AG04449 (cell line): ENCODE measurements at regions not wholly inside any gene's neighbourhood (a gene's known extent, or its start where the extent isn't known, plus 50 kb on each side); places are given as distances from the start of the nearest gene placed in this dataset.

Source experiments
- CTCF ChIA-PET: fragments of 350-600 bp; formaldehyde crosslinking; extraction: SDS; loops from one replicate; lab custom pipeline; 2021; ENCODE audit warnings: antibody characterized with exemption; lab: Yijun Ruan, JAX
- POLR2A ChIA-PET: fragments of 400-600, 350-600 bp; formaldehyde crosslinking; extraction: SDS; loops from one replicate; lab custom pipeline; 2020; ENCODE audit warnings: antibody characterized with exemption, inconsistent platforms; lab: Yijun Ruan, JAX
- DNase-seq: peaks from one replicate; pipeline ENCODE4 v3.0.0-alpha.2; 2010; ENCODE audit warnings: low read depth, low spot score
- H3K4me3 ChIP-seq: 2 replicates; pipeline ENCODE4 v1.5.1; 2011; ENCODE audit warnings: low read depth, mild to moderate bottlenecking, control low read depth, low read length
- TF ChIP-seq, protein P1 (sequence below): IDR thresholded peaks from one replicate; pipeline ENCODE4 v1.5.1; 2011; ENCODE audit warnings: mild to moderate bottlenecking, moderate library complexity, low read length, control low read depth, inconsistent platforms; ENCODE audit not compliant: insufficient read depth; ENCODE audit errors: missing control alignments

DNA sequence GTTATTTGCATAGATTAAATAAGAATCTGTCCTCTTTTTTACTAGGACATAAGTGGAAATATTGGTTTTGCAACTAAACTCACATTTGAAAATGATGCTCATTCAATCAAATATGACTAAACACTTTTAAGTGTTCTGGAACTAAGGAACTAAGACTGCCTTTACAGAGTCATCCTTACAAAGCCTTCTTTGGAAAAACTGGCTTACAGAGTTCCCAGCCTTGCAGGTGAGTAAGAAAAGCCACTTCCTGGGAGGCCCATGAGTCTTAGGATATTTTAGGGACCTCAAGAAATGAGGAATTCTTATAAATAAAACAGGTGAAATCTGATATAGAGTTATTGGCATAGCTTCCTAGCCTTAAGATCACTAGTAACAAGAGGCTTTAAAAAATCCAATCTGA lies 135.5 kb downstream of the ALOX5 start:
- H3K4me3 ChIP-seq = no peak overlapping the region
- CTCF ChIA-PET = no interaction called here
- POLR2A ChIA-PET = no interaction called here
- DNase-seq = no peak
- TF ChIP-seq, protein P1, sequence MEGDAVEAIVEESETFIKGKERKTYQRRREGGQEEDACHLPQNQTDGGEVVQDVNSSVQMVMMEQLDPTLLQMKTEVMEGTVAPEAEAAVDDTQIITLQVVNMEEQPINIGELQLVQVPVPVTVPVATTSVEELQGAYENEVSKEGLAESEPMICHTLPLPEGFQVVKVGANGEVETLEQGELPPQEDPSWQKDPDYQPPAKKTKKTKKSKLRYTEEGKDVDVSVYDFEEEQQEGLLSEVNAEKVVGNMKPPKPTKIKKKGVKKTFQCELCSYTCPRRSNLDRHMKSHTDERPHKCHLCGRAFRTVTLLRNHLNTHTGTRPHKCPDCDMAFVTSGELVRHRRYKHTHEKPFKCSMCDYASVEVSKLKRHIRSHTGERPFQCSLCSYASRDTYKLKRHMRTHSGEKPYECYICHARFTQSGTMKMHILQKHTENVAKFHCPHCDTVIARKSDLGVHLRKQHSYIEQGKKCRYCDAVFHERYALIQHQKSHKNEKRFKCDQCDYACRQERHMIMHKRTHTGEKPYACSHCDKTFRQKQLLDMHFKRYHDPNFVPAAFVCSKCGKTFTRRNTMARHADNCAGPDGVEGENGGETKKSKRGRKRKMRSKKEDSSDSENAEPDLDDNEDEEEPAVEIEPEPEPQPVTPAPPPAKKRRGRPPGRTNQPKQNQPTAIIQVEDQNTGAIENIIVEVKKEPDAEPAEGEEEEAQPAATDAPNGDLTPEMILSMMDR = no peak

DNA sequence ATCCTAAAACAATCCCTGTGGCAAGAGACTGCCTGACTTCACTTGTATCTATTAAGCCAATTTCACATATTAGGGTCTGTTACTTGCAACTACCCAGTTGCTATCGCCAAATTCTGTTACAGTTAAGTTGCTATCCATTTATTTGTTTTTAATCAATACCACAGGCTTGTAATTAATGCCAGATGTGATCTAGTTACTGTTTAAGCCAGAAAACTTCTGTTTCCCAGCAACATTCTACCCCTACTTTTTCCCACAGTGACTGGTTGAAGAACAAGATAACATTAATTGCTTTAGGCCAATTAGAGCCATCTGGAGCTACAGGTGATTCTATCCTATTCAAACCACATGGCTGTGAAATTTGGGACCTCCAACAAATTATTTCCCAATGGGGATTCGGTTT lies 131.3 kb downstream of the ALOX5 start:
- TF ChIP-seq, protein P1 = no peak
- no peak overlapping the region for H3K4me3 ChIP-seq
- ChIA-PET POLR2A (no interaction called here), CTCF (no interaction called here)
- no peak for DNase-seq

DNA sequence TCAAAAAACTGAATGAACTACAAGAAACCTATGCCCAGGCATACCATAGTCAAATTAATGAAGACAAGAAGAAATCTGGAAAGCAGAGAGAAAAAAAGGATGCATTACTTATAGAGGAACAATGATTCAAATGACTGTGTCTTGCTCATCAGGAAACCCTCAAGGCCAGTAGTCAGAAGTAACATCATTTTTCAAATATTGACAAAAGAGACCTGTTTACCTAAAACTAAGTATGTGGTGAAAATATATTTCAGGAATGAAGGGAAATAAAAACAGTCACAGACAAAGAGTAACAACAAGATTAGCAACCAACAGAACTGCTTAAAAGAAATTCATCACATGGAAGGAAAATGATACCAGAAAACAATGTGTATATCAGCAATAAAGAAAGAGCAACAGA lies 128.4 kb downstream of the ALOX5 start:
- CTCF ChIA-PET = no interaction called here
- no peak for DNase-seq
- no peak overlapping the region for H3K4me3 ChIP-seq
- TF ChIP-seq, protein P1 = no peak
- POLR2A ChIA-PET = no interaction called here

DNA sequence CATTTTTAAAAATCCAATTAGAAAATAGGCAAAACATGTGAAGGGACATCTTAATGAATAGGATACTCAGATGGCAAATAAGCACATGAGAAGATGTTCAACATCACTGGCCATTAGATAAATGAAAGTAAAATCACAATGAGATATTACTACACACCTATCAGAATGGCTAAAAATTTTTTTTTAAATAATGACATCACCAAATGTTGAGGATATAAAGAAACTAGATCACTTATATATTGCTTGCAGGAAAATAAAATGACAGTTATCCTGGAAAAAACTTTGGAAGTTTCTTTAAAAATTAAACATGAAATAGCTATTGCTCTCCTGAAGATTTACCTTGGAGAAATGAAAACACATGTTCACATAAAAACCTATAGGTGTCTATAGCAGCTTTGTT lies 127.8 kb downstream of the ALOX5 start:
- TF ChIP-seq, protein P1 = no peak
- no peak for DNase-seq
- H3K4me3 ChIP-seq = no peak overlapping the region
- ChIA-PET POLR2A (no interaction called here), CTCF (no interaction called here)

DNA sequence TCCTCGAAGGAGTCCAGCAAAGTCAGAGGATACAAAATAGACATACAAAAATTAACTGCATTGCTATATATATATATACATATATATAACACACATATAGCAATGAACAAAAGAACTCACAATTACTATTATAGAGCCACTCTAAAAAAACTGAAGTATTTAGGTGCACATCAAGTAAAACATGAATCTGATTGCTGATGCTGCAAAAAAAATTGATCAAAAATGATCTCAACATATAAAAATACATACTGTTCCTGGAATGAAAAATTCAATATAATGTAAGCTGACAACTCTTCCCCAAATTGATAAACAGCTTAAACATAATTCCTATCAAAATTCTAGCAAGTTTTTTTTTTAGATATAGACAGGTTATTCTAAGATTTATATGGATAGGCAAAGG lies 126.8 kb downstream of the ALOX5 start:
- ChIA-PET POLR2A (no interaction called here), CTCF (no interaction called here)
- no peak for DNase-seq
- H3K4me3 ChIP-seq = no peak overlapping the region
- TF ChIP-seq, protein P1 = no peak

DNA sequence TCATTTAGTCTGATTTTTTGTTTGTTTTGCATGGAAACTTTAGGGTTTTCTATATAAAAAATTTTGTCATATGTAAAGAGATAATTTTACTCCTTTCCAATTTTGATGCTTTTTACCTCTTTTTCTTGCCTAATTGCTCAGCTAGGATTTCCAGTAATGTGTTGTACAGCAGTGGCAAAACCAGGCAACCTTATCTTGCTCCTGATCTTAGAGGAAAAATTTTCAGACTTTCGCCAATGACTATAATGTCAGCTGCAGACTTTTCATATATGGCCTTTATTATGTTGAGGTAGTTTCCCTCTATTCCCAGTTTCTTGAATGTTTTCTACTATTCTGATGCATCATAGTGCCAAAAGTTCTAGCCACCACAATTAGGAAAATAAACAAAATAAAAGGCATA lies 126.3 kb downstream of the ALOX5 start:
- POLR2A ChIA-PET = no interaction called here
- H3K4me3 ChIP-seq = no peak overlapping the region
- DNase-seq = no peak
- TF ChIP-seq, protein P1 = no peak
- CTCF ChIA-PET = no interaction called here
